ENCODE measurements at regions not wholly inside any gene's neighbourhood (a gene's known extent, or its start where the extent isn't known, plus 50 kb on each side); places are given as distances from the start of the nearest gene placed in this dataset.

DNA sequence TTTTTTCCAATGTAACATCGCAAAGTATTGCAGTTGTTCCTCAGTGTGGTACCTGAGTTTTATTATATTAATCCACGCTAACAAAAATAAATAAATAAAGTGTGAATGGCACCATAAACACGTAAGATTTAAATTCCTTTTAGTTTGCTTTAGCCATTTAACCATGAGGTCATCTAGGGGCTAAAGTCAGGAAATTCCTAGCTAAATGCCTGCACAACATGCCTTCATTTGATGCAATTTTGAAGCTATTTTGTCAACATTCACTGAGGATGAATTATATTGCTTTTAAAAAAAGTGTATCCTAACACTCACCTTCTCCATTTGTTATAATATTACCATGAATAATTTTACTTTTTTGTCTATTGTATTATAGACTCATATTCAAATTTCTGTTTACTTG is 714.4 kb downstream of the GATA3 start:
- H3K4me3 Mint-ChIP-seq (ENCODE audit: unreplicated experiment), result no peak overlapping the region
- H3K36me3 Mint-ChIP-seq (ENCODE audit: low read depth, unreplicated experiment), result no peaks in the 10 kb centered on the region
- no peaks in the 10 kb centered on the region for H3K27me3 ChIP-seq (ENCODE audit: insufficient read depth, low read length)
- no peaks in the 10 kb centered on the region for H3K79me2 ChIP-seq (ENCODE audit: insufficient read depth, low read length)
- no peaks in the 10 kb centered on the region for H4K20me1 ChIP-seq (ENCODE audit: insufficient read depth, low read length)
- no peak overlapping the region for H3K4me2 ChIP-seq (ENCODE audit: low read length)
- no peak overlapping the region for H3K9ac ChIP-seq (ENCODE audit: low read length)
- TF ChIP-seq EZH2 (IDR thresholded peaks at IDR 0.05; ENCODE audit: insufficient read depth, low read length), result no peak
- TF ChIP-seq CTCF (IDR thresholded peaks at IDR 0.05; ENCODE audit: insufficient read depth, low read depth, low read length), result no peak
- H3K36me3 ChIP-seq (ENCODE audit: insufficient read depth, low read length), result no peaks in the 10 kb centered on the region
- FAIRE-seq (no peak), DNase-seq (ENCODE audit: low read depth) (no peak)
- no peaks in the 10 kb centered on the region for H3K9me3 ChIP-seq (ENCODE audit: insufficient read depth, low read depth, low read length)
- no peak overlapping the region for H2AFZ ChIP-seq (ENCODE audit: low read depth, low read length)
- no peaks in the 10 kb centered on the region for H3K4me1 ChIP-seq (ENCODE audit: insufficient read depth, low read length)
- peaks cover 2% of the 10 kb centered on the region for H3K9me3 Mint-ChIP-seq (ENCODE audit: unreplicated experiment)
- H3K27ac Mint-ChIP-seq (ENCODE audit: unreplicated experiment), result no peak overlapping the region
- H3K4me3 ChIP-seq (ENCODE audit: insufficient read depth, low read depth, low read length), result no peak overlapping the region
- H3K27me3 Mint-ChIP-seq (ENCODE audit: low read depth, unreplicated experiment), result no peaks in the 10 kb centered on the region
- peaks cover 3% of the 10 kb centered on the region for H3K4me1 Mint-ChIP-seq (ENCODE audit: low read depth, unreplicated experiment)
- no peak overlapping the region for H3K27ac ChIP-seq (ENCODE audit: low read depth, low read length)

- Histone ChIP-seq H3K9ac (ENCODE audit: low read length) (no peak overlapping the region), H3K4me1 (ENCODE audit: insufficient read depth, low read length) (no peaks in the 10 kb centered on the region), H3K36me3 (ENCODE audit: insufficient read depth, low read length) (no peaks in the 10 kb centered on the region), H3K9me3 (ENCODE audit: insufficient read depth, low read depth, low read length) (no peaks in the 10 kb centered on the region), H3K27me3 (ENCODE audit: insufficient read depth, low read length) (no peaks in the 10 kb centered on the region), H4K20me1 (ENCODE audit: insufficient read depth, low read length) (no peaks in the 10 kb centered on the region), H3K4me3 (ENCODE audit: insufficient read depth, low read depth, low read length) (no peak overlapping the region), H3K79me2 (ENCODE audit: insufficient read depth, low read length) (no peaks in the 10 kb centered on the region), H3K27ac (ENCODE audit: low read depth, low read length) (no peak overlapping the region), H3K4me2 (ENCODE audit: low read length) (no peak overlapping the region), H2AFZ (ENCODE audit: low read depth, low read length) (no peak overlapping the region)
- H3K27ac Mint-ChIP-seq (ENCODE audit: unreplicated experiment), result no peak overlapping the region
- H3K4me1 Mint-ChIP-seq (ENCODE audit: low read depth, unreplicated experiment), result peaks cover 3% of the 10 kb centered on the region
- no peaks in the 10 kb centered on the region for H3K36me3 Mint-ChIP-seq (ENCODE audit: low read depth, unreplicated experiment)
- no peak for DNase-seq (ENCODE audit: low read depth)
- H3K4me3 Mint-ChIP-seq (ENCODE audit: unreplicated experiment), result no peak overlapping the region
- H3K27me3 Mint-ChIP-seq (ENCODE audit: low read depth, unreplicated experiment), result no peaks in the 10 kb centered on the region
- no peak for FAIRE-seq
- H3K9me3 Mint-ChIP-seq (ENCODE audit: unreplicated experiment), result no peaks in the 10 kb centered on the region
- TF ChIP-seq CTCF (IDR thresholded peaks at IDR 0.05; ENCODE audit: insufficient read depth, low read depth, low read length), result no peak
- no peak for TF ChIP-seq EZH2 (IDR thresholded peaks at IDR 0.05; ENCODE audit: insufficient read depth, low read length)
These were observed 722.6 kb downstream of the GATA3 start for GRCh38 chr10:8776926-8777622.

DNA sequence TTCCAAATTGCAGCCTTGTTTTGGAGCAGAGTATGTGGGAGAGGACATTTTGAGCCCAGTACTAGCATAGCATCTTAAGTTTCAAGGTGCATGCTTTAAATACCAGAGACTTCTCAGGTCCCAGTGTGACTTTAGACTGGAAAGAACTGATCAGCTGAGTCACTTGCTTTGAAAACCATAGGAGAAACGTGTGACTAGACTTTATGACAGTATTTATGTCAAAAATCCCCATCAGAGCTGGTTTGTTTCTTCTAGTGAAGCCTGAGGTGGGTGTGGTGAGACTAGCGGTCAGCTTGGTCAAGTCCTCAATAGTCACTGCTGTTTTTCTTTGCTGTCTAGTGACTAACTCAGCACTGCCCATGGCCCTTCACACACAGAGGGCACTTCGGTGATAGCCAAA is 724.2 kb downstream of the GATA3 start:
- Mint-ChIP-seq H3K4me3 (ENCODE audit: unreplicated experiment) (no peak overlapping the region), H3K4me1 (ENCODE audit: low read depth, unreplicated experiment) (no peaks in the 10 kb centered on the region), H3K36me3 (ENCODE audit: low read depth, unreplicated experiment) (no peaks in the 10 kb centered on the region)

More for the DNA sequence above, 724.2 kb downstream of the GATA3 start:
- FAIRE-seq, result no peak
- Histone ChIP-seq H3K27me3 (ENCODE audit: insufficient read depth, low read length) (no peaks in the 10 kb centered on the region), H3K79me2 (ENCODE audit: insufficient read depth, low read length) (no peaks in the 10 kb centered on the region), H3K36me3 (ENCODE audit: insufficient read depth, low read length) (no peaks in the 10 kb centered on the region), H4K20me1 (ENCODE audit: insufficient read depth, low read length) (no peaks in the 10 kb centered on the region), H3K9me3 (ENCODE audit: insufficient read depth, low read depth, low read length) (no peaks in the 10 kb centered on the region), H3K4me3 (ENCODE audit: insufficient read depth, low read depth, low read length) (no peak overlapping the region), H2AFZ (ENCODE audit: low read depth, low read length) (no peak overlapping the region), H3K4me1 (ENCODE audit: insufficient read depth, low read length) (no peaks in the 10 kb centered on the region), H3K4me2 (ENCODE audit: low read length) (no peak overlapping the region), H3K27ac (ENCODE audit: low read depth, low read length) (no peak overlapping the region), H3K9ac (ENCODE audit: low read length) (no peak overlapping the region)
- Mint-ChIP-seq H3K27me3 (ENCODE audit: low read depth, unreplicated experiment) (no peaks in the 10 kb centered on the region), H3K27ac (ENCODE audit: unreplicated experiment) (no peak overlapping the region), H3K9me3 (ENCODE audit: unreplicated experiment) (no peaks in the 10 kb centered on the region)
- no peak for DNase-seq (ENCODE audit: low read depth)
- TF ChIP-seq EZH2 (IDR thresholded peaks at IDR 0.05; ENCODE audit: insufficient read depth, low read length), result no peak
- TF ChIP-seq CTCF (IDR thresholded peaks at IDR 0.05; ENCODE audit: insufficient read depth, low read depth, low read length), result no peak
